ENCODE measurements at regions not wholly inside any gene's neighbourhood (a gene's known extent, or its start where the extent isn't known, plus 50 kb on each side); places are given as distances from the start of the nearest gene placed in this dataset.
"Not testable (repeated sequence)": the region's sequence is repeated elsewhere in the genome, so short reads cannot be mapped to it uniquely, and the experiment has no call there.

DNA sequence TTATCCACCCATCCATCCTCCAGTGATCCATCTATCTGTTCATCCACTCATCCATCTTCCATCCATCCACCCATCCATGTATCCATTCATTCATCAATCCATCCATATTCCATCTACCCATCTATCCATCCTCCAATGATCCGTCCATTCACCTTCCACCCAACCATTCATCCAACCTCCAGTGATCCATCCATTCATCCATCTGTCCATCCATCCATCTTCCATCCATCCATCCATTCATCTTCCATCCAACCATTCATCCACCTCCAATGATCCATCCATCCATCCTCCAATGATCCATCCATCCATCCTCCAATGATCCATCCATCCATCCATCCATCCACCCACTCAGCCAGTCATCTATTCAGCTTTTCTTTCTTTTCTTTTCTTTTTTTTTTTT, 156.5 kb upstream of the WSCD1 start:
- no peak for DNase-seq

DNA sequence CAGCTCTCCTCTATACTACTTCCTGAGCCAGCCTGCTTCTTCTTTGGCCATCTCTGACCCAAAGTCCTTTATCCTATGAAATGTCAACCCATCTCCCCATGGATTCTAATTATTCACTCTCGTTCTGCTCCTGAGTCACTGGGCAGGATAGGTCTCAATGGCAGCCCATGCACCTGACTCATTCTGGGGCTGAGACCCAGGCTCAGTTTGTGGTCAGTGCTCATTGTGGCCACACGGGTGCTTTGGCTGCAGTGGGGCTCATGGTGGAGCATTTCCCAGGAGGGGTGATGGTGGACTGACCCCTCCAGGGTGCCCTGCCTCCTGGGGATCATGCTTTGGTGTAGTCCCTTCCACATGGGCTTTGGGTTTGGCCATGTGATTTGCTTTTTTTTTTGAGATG, 154.8 kb upstream of the WSCD1 start:
- DNase-seq, result no peak

GRCh38 chr17:5919089-5919488, 151.1 kb upstream of the WSCD1 start:
- DNase-seq, result no peak

GRCh38 chr17:5921512-5922282, 148.5 kb upstream of the WSCD1 start:
- no peak for DNase-seq

- DNase-seq, result no peak
These were observed 147.7 kb upstream of the WSCD1 start for GRCh38 chr17:5922476-5922875.

DNA sequence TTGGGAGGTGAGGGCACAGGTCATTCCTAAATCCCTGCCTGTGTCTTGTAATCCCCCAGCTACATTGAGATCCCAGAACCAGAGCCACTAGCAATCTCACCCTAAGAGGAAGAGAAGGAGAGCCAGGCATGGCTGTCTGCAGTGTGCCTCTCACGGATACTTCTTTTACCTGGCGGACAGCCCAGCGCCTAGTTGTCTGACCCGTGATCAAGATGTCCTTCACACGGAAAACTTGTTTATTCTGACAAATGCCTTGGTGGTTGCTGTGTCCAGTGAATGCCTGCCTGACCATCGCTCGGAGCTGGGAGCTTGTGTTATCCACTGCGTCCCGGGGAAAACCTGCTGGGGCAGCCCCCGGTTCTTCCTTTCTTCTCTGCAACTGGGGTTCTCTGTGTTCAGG, 140.5 kb upstream of the WSCD1 start:
- no peak for DNase-seq

DNA sequence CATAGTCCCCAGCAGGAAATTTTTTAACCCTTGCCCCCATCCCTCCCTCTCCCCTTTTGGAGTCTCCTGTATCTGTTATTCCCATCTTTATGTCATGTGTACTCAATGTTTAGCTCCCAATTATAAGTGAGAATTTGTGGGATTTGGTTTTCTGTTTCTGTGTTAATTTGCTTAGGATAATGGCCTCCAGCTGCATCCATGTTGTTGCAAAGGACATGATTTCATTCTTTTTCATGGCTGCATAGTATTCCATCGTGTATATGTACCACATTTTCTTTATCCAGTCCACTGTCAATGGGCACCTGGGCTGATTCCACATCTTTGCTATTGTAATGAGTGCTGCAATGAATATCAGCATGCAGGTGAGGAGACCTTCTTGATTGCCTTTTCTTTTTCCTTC, 139.6 kb upstream of the WSCD1 start:
- DNase-seq, result not testable (repeated sequence)

DNA sequence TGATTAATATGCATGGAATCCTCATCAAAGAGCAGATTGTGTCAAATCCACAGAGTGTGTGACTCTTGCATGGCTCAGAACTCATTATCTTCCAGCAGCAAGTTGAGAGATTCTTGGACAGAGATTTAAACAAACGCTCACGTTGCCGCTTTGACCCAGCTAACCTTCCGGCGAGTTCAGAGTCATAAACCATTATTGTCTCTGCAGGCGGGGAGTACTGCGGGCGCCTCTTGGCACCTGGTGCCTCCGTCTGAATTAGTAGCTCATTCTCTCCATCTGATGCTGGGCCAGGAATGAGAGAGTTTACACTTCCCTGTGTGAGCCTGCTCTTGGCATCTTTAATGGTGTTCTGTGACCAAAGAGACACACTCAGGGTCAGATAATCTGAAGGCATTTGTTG, 138.6 kb upstream of the WSCD1 start:
- DNase-seq, result no peak

DNA sequence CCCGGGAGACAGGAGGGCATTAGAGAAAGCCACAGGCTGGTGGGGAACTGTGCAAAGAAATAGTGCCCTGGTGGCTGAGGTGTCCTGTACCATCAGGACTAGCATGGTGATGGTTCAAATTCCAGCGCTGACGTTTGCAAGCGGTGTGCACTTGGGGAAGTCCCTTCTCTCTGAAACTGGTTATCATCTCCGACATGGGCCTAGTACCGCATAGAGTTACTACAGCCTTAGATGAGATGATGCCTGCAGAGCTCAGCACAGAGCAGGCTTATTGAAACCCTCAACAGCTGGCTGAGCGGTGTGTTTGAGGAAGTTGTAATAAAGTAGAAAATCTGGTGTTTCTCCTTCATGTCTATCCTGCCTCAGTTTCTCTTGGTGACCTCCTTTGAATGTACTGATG, 136.7 kb upstream of the WSCD1 start:
- DNase-seq, result no peak

GRCh38 chr17:5941258-5941657, 128.9 kb upstream of the WSCD1 start:
- no peak for DNase-seq

- no peak for DNase-seq
These were observed 127.5 kb upstream of the WSCD1 start for GRCh38 chr17:5942687-5943086.

DNA sequence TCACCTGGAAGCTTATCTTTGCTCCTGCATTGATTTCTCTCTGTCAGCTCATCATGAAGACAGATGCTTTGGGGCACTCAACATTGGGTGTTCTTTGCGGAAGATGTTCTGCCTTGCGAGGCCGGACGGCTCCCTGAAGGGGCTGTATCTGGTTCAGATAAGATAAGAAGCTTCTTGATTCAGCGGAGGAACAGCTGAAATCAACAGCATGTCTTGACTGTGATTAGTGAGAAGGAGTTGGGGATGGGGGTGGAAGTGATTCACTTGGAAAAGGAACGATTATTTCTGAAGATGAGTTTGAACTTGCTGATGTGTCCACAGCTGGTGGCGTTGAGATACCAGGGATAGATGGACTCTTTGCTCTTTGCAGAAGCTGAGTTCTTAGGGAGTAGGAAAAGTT, 126.9 kb upstream of the WSCD1 start:
- no peak for DNase-seq

GRCh38 chr17:5943982-5944381, 126.2 kb upstream of the WSCD1 start:
- DNase-seq, result no peak

DNA sequence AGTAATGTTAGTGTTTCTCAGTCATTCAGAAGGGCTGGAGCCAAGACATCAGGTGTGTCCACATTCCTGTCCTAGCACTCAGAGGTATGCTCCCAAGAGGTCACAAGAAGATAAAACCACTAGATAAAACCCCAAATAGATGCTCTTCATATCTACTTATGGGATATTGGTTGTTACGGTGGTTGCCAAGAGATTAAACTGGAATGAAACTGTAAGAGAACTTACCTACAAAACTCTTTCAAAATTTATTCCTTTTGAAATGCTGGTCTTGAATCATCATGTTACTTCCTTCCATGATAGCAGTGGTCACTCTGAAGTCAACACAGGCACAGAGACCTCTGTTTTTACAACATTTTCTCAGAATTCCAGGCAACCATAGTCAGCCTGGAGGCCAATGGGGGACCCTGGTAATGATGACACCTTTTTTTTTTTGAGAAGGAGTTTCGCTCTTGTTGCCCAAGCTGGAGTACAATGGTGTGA, 122.4 kb upstream of the WSCD1 start:
- no peak for DNase-seq

- DNase-seq, result no peak
These were observed 121.4 kb upstream of the WSCD1 start for GRCh38 chr17:5948811-5949210.

- DNase-seq, result no peak
These were observed 119.3 kb upstream of the WSCD1 start for GRCh38 chr17:5950878-5951277.

GRCh38 chr17:5951912-5952311, 118.3 kb upstream of the WSCD1 start:
- no peak for DNase-seq

DNA sequence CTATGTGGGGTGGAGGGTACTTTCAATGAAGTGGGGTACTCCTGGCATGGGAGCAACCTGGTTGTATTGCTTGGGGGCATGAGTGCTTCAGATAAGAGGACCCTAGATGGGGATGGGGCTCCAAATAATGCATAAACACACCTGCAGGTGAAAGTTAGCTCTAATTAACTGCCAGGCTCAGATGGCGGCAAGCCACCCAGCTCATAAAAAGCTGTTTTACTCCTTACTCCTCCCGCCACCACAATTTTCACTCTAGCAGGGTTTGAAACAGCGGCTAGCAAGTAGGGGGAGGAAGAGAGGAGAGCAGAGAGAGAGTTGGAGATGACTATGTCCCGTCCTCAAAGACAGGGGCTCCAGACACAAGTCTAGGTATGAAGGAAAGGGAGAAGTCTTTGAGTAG, 117.7 kb upstream of the WSCD1 start:
- DNase-seq, result no peak

- DNase-seq, result no peak
These were observed 114.4 kb upstream of the WSCD1 start for GRCh38 chr17:5955764-5956163.

DNA sequence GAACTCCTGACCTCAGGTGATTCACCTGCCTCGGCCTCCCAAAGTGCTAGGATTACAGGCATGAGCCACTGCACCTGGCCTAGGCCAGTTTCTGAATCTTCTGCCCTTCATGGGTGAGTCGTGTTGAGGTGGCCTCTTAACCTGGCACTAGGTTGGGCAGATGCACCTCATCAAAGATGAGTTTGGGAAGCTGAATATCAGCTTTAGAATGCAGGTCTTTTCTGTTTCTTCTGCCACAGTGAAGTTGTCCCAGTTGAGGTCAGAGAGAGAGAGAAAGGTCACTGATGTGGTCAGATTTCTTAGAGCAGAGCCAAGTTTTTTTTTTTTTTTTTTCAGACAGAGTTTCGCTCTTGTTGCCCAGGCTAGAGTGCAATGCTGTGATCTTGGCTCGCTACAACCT, 111.3 kb upstream of the WSCD1 start:
- no peak for DNase-seq

DNA sequence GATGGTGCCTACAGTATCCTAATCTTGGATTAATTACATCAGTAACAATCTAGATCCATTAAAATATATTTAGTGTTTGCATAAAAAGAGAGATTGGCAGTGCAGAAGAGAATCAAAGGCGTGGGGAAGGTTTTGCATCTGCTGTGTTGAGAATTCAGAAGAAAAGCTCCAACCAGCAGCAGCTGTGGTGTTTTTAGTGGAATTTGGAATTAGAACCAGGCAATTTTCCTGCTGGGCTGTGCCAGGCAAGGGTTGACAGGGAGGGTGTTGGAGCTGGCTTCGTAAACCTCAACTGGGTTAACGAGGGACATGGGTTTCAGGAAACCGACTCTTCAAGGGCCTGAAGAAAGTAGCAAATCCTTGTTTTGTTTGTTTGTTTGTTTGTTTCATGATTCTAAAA, 107.8 kb upstream of the WSCD1 start:
- DNase-seq, result no peak

DNA sequence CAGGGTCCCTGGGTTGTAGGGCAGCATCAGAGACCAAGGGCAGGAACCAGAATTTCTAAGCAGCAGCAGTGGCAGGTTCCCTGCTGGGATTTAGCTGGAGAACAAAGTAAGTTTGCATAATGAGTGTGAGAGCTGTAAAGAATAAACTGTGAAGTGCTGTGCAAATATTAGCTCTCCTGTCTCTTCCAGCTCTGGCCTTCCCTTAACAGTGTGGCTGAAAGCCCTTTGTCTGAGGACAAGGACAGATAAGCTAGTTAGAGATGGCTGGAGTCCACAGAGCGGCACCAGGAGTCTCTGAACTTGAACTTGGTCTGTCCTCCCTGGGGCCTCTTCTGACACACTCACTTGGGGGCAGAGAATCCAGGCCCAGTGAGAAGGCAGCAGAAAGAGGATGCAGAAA, 98.2 kb upstream of the WSCD1 start:
- DNase-seq, result no peak

- no peak for DNase-seq
These were observed 96.8 kb upstream of the WSCD1 start for GRCh38 chr17:5973410-5973809.

GRCh38 chr17:5975661-5976060, 94.5 kb upstream of the WSCD1 start:
- no peak for DNase-seq

GRCh38 chr17:5976251-5976650, 93.9 kb upstream of the WSCD1 start:
- DNase-seq, result no peak
